SK-N-SH treated with all-trans-retinoic acid at 6 μM for 48 hours (cell line): ENCODE measurements at regions not wholly inside any gene's neighbourhood (a gene's known extent, or its start where the extent isn't known, plus 50 kb on each side); places are given as distances from the start of the nearest gene placed in this dataset.

Source experiments
- ATAC-seq: fragments of 200-7000 bp; cut with Tn5 transposase; 3 replicates; pipeline ENCODE4 v1.9.1; 2020; ENCODE audit warnings: mild to moderate bottlenecking, moderate library complexity
- BACH2 ChIP-seq: fragments of 250-450 bp; sonication (Bioruptor Pico); IDR thresholded peaks from 2 replicates; pipeline ENCODE4 v1.9.0; 2021; ENCODE audit warnings: mild to moderate bottlenecking, borderline replicate concordance
- CREB5 ChIP-seq: fragments of 250-450 bp; sonication (Bioruptor Pico); IDR thresholded peaks from 2 replicates; pipeline ENCODE4 v1.5.1; 2020; ENCODE audit warnings: low read depth, mild to moderate bottlenecking, moderate library complexity
- CSDC2 ChIP-seq: fragments of 250-450 bp; sonication (Bioruptor Pico); IDR thresholded peaks from 2 replicates; pipeline ENCODE4 v1.5.0; 2020; ENCODE audit warnings: mild to moderate bottlenecking, moderate library complexity
- ESRRG ChIP-seq: fragments of 250-450 bp; sonication (Bioruptor Pico); IDR thresholded peaks from 2 replicates; pipeline ENCODE4 v1.6.1; 2021; ENCODE audit warnings: mild to moderate bottlenecking
- GLIS3 ChIP-seq: fragments of 250-450 bp; sonication (Bioruptor Pico); IDR thresholded peaks from 2 replicates; pipeline ENCODE4 v1.5.0; 2020; ENCODE audit warnings: mild to moderate bottlenecking, moderate library complexity
- ISL1 ChIP-seq: fragments of 250-450 bp; sonication (Bioruptor Pico); IDR thresholded peaks from 2 replicates; pipeline ENCODE4 v2.1.2; 2022; ENCODE audit warnings: mild to moderate bottlenecking, moderate library complexity
- OSR1 ChIP-seq: fragments of 250-450 bp; sonication (Bioruptor Pico); IDR thresholded peaks from 2 replicates; pipeline ENCODE4 v1.8.0; 2022; ENCODE audit warnings: moderate library complexity, mild to moderate bottlenecking, inconsistent platforms
- PATZ1 ChIP-seq: fragments of 250-450 bp; sonication (Bioruptor Pico); IDR thresholded peaks from 2 replicates; pipeline ENCODE4 v1.8.0; 2020; ENCODE audit warnings: mild to moderate bottlenecking, moderate library complexity, borderline replicate concordance
- PPARA ChIP-seq: fragments of 250-450 bp; sonication (Bioruptor Pico); IDR thresholded peaks from 2 replicates; pipeline ENCODE4 v1.5.0; 2020; ENCODE audit warnings: mild to moderate bottlenecking, borderline replicate concordance
- RARB ChIP-seq: fragments of 250-450 bp; sonication (Bioruptor Pico); IDR thresholded peaks from 2 replicates; pipeline ENCODE4 v1.8.0; 2021; ENCODE audit warnings: mild to moderate bottlenecking, moderate library complexity
- TCF4 ChIP-seq: fragments of 250-450 bp; sonication (Bioruptor Pico); IDR thresholded peaks from 2 replicates; pipeline ENCODE4 v1.8.0; 2021; ENCODE audit warnings: mild to moderate bottlenecking, moderate library complexity, borderline replicate concordance
- TOX ChIP-seq: fragments of 250-450 bp; sonication (Bioruptor Pico); IDR thresholded peaks from 2 replicates; pipeline ENCODE4 v1.8.0; 2021; ENCODE audit warnings: mild to moderate bottlenecking, moderate library complexity, borderline replicate concordance
- TSHZ2 ChIP-seq: fragments of 250-450 bp; sonication (Bioruptor Pico); IDR thresholded peaks from 2 replicates; pipeline ENCODE4 v1.5.0; 2020; ENCODE audit warnings: mild to moderate bottlenecking, moderate library complexity
- ZC3H10 ChIP-seq: fragments of 250-450 bp; sonication (Bioruptor Pico); IDR thresholded peaks from 2 replicates; pipeline ENCODE4 v1.5.1; 2021; ENCODE audit warnings: mild to moderate bottlenecking, moderate library complexity
- ZFP30 ChIP-seq: fragments of 450-650 bp; formaldehyde crosslinking; IDR thresholded peaks from 2 replicates; pipeline ENCODE4 v1.5.0; 2022; ENCODE audit warnings: mild to moderate bottlenecking, moderate library complexity
- ZNF565 ChIP-seq: fragments of 450-650 bp; formaldehyde crosslinking; conservative IDR thresholded peaks from 2 replicates; pipeline ENCODE4 v1.5.0; 2020; ENCODE audit warnings: low read depth, mild to moderate bottlenecking, moderate library complexity

- TF ChIP-seq PATZ1 (CRISPR knock-in tag) (no peak), GLIS3 (CRISPR knock-in tag) (no peak), ZC3H10 (no peak), ESRRG (CRISPR knock-in tag) (no peak), PPARA (CRISPR knock-in tag) (no peak), BACH2 (CRISPR knock-in tag) (no peak), RARB (CRISPR knock-in tag) (no peak), ZNF565 (CRISPR knock-in tag) (no peak), OSR1 (no peak), TOX (CRISPR knock-in tag) (no peak), ISL1 (CRISPR knock-in tag) (no peak), CREB5 (CRISPR knock-in tag) (no peak), CSDC2 (CRISPR knock-in tag) (no peak), ZFP30 (no peak), TSHZ2 (CRISPR knock-in tag) (no peak), TCF4 (CRISPR knock-in tag) (no peak)
- no peak for ATAC-seq
Measured at GRCh38 chr10:124305984-124306383, 112.7 kb downstream of the OAT start.

- ATAC-seq, result no peak
- TF ChIP-seq BACH2 (CRISPR knock-in tag), result no peak
- TF ChIP-seq PPARA (CRISPR knock-in tag), result no peak
- no peak for TF ChIP-seq TSHZ2 (CRISPR knock-in tag)
- TF ChIP-seq, all 23 proteins: peak for 0
Measured at GRCh38 chr10:124305131-124305530, 113.6 kb downstream of the OAT start.

- ATAC-seq, result no peak
- no peak for TF ChIP-seq PATZ1 (CRISPR knock-in tag)
Measured at GRCh38 chr10:124303662-124304418, 114.9 kb downstream of the OAT start.
